Endometrium (tissue), 2 donors: ENCODE measurements at regions not wholly inside any gene's neighbourhood (a gene's known extent, or its start where the extent isn't known, plus 50 kb on each side); places are given as distances from the start of the nearest gene placed in this dataset.

Experiments
- FAIRE-seq: peaks from 2 replicates; lab custom pipeline; 2012; peaks lifted over from hg19 to GRCh38; lab: Jason Lieb, UNC
- donor health status: control.
- donor health status: control.

DNA sequence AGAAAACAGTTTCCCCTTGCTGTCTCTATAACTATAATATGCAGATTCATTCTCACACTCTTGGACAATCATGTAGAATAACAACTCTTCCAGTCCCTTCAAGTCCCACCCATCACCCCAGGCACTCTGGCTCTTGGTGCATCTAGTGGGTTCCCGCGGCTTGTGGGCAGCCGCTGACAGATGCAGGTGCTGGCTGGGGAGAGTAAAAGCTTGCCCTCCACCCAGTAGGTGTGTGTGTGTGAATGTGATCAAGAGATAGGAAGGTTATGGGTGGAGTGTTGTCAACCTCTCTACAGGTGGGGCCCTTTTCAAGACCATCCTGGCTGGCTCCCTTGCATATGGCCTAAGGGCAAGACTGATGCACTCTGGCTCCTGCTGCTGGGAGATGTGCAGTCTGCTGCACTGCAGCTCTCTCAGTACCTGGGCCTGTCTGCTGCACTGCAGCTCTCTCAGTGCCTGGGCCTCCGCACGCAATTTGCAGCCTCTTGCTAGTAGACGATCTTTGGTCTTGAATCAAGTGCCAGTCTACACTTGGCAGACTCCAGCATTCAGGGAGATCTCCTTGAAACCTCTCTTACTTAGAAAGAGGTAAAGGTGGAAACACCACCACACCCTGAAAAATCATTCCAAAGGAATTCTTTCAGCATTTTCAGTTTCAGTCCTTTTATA, 189.7 kb upstream of the GDNF start:
- FAIRE-seq, result no peak

GRCh38 chr5:38023799-38024198, 184.0 kb upstream of the GDNF start:
- no peak for FAIRE-seq

DNA sequence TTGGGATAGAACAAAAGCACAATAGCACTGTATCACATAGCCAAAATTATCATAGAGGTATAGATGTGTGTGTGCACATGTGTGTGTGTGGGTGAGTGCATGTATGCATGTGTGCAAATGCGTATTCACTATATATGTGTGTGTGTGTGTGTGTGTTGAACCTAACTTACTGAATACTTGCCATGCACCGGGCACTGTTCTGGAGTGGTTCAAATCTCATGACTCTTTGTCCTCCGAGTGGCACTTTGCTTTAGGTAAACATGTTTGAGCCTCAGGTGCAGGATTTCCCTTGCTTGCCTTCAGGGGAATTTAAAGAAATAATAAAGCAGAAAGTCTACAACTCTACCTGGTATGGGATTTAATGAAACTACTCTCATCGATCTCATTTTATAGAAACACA, 183.5 kb upstream of the GDNF start:
- no peak for FAIRE-seq

DNA sequence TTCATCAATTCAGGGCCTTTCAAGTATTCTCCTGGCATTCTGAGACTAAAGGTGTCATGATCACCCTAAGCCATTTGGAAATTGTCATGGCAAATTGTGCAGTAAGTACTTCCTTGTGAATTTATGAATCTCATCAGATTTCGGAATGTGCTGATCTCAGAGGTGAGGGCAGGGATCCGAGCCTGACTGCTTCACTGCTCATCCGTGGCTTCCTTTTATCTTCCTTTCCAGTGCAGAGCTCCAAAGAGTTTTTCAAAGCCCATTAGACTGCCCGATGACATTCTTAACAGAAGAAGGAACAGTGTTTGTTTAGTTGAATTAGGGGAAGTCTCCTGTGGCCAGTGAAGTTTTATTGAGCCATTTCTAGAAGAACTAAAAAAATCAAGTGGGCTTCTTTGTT, 182.8 kb upstream of the GDNF start:
- FAIRE-seq, result no peak

- no peak for FAIRE-seq
Observed at GRCh38 chr5:38018016-38018415, 178.2 kb upstream of the GDNF start.

GRCh38 chr5:38013107-38013506, 173.3 kb upstream of the GDNF start:
- FAIRE-seq, result no peak

GRCh38 chr5:38011668-38012188, 171.9 kb upstream of the GDNF start:
- FAIRE-seq, result no peak

GRCh38 chr5:38009749-38010358, 170.0 kb upstream of the GDNF start:
- FAIRE-seq, result no peak

DNA sequence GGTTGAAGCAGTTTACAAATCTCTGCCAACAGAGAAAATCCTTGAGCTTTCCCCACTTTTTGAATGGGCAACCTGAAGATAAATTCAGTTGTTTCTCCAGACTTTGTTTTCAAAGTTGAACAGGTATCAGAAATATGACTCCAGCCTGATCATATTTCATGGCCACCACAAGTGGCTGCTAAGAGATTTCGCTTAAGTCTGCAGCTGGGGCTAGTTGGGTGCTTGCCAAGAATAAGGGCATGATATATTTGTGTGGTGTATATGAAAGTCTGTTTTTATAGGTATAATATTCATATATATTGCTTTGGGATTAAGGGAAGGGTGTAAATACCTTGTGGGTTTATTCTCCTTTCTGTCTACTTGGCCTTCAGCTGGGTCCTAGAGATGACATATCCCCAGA, 168.4 kb upstream of the GDNF start:
- no peak for FAIRE-seq

DNA sequence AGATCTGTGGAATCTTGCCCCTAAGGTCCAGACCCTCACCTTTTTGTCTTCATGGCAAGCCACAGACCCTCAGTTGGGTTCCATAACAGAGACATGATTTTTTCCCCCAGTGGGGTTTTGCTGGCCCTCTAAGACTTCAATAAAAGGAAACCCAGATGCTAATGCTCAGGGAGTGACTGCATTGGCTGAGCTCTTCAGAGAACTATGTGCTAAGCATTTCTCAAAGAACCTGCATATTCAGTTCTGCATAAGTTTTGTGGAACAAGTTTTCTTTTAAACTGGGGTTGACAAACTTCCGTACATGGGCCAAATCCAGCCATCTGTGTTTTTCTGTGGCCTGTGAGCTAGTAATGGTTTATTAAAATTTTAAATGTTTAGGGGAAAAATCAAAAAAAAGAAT, 159.8 kb upstream of the GDNF start:
- FAIRE-seq, result no peak

- no peak for FAIRE-seq
Observed at GRCh38 chr5:37996918-37997317, 157.1 kb upstream of the GDNF start.

DNA sequence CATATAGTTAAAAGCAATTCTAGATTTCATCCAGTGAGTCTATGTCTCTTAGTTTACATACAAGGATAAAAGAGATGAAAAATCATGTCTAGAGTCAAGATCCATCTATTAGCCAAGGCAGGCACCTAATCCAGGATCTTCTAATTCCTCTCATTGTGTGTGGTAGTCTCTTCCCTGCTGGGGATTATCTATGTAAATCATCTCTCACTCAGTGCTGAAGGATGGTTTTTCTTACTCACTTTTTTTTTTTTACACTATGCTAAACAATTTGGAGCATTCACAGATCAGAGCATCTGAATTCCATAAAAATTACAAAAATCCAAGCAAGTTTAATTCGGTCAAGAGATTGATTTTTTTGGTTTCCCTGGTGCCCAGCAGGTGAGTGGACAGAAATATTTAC, 154.9 kb upstream of the GDNF start:
- no peak for FAIRE-seq

DNA sequence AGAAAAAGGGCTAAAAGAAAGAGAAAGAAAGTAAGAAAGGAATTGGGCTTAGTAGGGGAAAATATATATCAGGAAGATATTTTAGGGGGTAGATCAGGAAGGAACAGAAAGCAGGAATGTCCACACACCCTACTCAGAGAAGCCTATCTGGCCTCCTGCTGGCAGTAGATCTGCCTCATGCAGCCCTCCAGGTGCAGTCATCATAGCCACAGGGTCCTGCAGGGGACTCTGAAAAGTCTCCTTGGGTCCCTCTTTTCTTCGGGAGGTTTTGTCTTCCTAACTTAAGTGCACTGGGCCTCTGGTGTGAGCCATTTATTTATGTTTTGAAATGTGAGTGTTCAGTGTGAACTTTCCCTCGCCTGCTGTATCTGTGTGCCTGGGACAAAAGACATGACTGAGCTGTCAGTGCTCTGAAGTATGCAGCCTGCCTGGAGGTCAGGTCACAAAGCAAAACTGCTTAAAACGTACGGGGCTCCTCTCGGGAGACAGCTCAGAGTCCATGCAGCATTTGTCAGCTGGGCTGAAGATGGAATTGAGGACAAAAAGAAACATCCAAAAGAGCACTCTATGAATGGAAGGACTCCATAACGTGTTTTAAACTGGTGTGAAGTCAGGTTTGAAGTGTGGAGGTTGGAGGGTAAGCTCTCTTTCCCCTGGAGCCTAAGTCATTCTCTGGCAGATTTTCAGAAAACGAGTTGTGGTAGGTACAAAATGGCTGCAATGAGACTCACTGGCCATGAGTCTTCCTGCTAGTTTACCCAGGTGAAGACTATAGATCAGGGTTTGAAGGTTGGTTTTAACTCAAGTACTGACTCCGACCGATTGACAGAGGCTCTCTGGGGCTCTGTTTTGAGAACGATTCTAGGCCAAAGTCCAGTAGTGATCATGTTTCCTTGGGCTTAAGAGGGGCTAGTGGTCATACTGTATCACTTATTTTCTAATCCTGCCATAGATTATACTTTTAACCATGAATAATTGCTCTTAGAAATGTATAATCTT, 151.8 kb upstream of the GDNF start:
- FAIRE-seq, result no peak

- FAIRE-seq, result no peak
Observed at GRCh38 chr5:37989884-37990283, 150.0 kb upstream of the GDNF start.

DNA sequence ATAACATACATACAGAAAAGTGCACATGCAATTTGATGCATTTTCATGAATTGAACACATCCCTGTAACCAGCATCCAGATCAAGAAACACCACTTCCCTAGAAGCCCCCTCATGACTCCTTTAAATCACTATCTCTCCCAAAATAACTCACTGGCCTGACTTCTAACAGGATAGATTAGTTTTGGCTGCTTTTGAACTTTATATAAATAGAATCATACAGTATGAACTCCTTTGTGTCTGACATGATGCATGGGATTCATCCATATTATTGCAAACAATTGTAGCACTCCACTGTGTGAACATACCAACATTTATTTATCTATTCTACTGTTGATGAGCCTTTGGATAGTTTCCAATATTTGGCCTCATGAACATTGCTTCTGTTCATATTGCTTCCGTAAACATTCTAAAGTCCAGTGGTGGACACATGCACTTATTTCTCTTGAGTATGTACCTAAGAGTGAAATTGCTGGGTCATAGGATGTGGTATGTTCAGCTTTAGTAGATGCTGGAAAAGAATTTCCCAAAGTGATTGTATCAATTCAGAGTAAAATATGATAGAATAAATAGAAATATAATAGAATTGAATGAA, 148.7 kb upstream of the GDNF start:
- FAIRE-seq, result no peak

DNA sequence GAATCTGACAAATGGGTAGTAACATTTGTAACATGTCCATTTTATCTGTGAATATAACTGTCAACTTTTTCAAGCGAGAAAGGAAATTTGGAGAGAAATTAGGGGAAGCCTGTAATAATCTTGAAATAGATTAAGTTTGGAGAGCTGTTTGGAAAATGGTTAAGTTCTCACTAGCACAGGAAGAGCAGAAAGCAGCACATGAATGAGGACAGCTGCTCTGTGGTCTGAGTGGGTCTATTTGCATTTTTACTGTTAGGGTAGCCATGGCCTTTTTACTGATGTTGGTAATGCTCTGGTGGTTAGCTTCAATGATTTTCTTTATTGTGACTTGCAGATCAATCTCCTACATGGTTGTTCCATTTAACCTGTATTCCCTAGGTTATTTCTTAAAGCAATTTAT, 144.5 kb upstream of the GDNF start:
- FAIRE-seq, result no peak

GRCh38 chr5:37983463-37983862, 143.6 kb upstream of the GDNF start:
- FAIRE-seq, result no peak

DNA sequence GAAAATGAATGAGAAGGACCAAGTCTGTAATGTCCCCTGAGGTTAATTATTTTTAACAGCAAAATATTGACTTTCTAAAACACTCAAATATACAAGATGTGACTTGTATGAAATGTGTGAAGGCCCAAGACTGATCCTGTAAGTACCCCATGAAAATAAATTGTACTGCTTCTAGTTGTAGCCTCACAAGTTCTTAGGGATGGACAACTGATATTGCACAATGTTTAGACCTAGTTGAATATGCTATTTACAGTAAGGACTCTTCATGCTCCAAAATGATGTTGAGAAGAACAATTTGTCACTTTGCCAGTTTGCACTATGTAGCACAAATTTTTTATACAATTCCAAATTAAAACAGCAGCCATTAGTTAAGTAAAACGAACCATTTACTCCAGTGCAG, 139.7 kb upstream of the GDNF start:
- FAIRE-seq, result no peak

DNA sequence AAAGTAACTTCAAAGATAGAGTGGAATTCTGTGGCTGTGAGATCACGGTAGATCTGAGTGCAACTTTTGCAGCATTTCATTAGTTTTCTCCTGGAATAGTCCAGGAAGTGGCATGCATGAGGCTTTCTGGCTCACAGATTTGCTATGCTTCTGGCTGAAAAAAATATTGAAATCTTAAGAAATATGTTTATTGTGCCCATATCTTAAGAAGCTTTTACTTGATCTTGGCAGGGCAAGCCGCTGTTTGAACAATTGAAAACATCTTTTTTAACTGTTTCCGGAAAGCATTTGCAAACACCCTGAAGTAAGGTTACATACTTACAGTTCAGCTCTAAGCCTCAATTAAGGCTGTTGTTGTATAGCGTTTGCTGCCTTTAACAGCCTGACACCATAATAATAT, 135.7 kb upstream of the GDNF start:
- FAIRE-seq, result peak; percentile 45

DNA sequence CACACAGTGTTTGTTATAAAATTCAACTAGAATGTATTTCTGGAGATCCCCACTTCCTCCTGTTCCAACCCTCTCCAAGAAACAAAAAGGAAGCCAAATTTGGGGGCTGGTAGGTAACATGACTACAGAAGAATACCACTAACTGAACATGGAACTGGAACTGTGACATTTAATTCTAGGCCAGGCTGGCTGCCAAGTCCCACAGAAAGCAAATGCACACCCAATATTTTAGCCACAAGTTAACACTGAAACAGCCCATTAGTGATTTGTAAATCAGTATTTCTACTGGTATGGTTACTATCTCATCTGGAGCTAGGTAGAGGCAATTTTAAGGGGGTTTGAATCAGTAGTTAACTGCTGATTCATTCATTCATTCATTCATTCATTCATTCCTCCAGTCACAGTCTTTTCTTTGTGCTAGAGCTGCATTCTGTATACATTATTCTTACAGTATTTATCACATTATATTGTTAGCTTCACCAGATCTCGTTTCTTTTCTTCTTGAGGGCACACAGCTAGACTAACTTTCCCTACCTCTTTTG, 131.7 kb upstream of the GDNF start:
- FAIRE-seq, result no peak

DNA sequence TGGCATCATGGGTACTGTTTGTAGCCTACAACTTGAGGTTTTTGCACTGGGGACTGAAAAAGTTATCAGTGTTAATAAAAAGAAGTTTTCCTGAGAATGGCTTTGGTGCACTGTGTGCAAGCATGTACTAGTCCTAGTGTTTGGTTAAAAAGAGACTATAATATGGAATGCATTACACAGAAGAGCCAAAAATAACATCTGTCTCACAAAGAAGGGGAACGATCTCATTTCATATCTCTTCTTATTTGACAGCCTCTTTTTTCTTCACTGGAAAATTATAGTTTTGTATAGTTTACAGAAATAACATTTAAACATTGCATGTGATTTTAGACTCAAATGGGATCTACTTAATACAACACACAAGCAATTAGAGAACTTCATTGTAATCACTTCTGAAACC, 127.0 kb upstream of the GDNF start:
- FAIRE-seq, result no peak

GRCh38 chr5:37966291-37966690, 126.5 kb upstream of the GDNF start:
- FAIRE-seq, result peak; percentile 45
